H9 (cell line): ENCODE measurements at regions not wholly inside any gene's neighbourhood (a gene's known extent, or its start where the extent isn't known, plus 50 kb on each side); places are given as distances from the start of the nearest gene placed in this dataset.

ENCODE experiments used
- DNase-seq: peaks from one replicate; pipeline ENCODE4 v3.0.0-alpha.2; 2017
- H2AFZ ChIP-seq: one replicate; pipeline ENCODE4 v1.6.1; 2013; ENCODE audit warnings: mild to moderate bottlenecking, low read length, control low read depth, moderate library complexity
- H2AK5ac ChIP-seq: 2 replicates; pipeline ENCODE4 v1.6.1; 2013; ENCODE audit warnings: low read length, control low read depth, mixed read lengths; ENCODE audit not compliant: insufficient read length
- H2BK120ac ChIP-seq: one replicate; pipeline ENCODE4 v1.6.1; 2013; ENCODE audit warnings: low read depth, mild to moderate bottlenecking, low read length, control low read depth, inconsistent platforms; ENCODE audit not compliant: poor library complexity, severe bottlenecking
- H2BK12ac ChIP-seq: 2 replicates; pipeline ENCODE4 v1.6.1; 2013; ENCODE audit warnings: low read length, control low read depth, mixed read lengths, low read depth; ENCODE audit not compliant: insufficient read length
- H2BK15ac ChIP-seq: 2 replicates; pipeline ENCODE4 v1.6.1; 2013; ENCODE audit warnings: low read depth, low read length, control low read depth
- H2BK20ac ChIP-seq: one replicate; pipeline ENCODE4 v1.6.1; 2013; ENCODE audit warnings: low read depth, mild to moderate bottlenecking, low read length, control low read depth, inconsistent platforms; ENCODE audit not compliant: poor library complexity, severe bottlenecking
- H2BK5ac ChIP-seq: 2 replicates; pipeline ENCODE4 v1.6.1; 2013; ENCODE audit warnings: low read length, control low read depth, mixed read lengths; ENCODE audit not compliant: insufficient read length
- H3K14ac ChIP-seq: 2 replicates; pipeline ENCODE4 v1.6.1; 2013; ENCODE audit warnings: low read length, control low read depth; ENCODE audit not compliant: insufficient read depth
- H3K18ac ChIP-seq: 2 replicates; pipeline ENCODE4 v1.6.1; 2013; ENCODE audit warnings: low read depth, mild to moderate bottlenecking, mixed read lengths, low read length, control low read depth; ENCODE audit not compliant: insufficient read length
- H3K23ac ChIP-seq: 2 replicates; pipeline ENCODE4 v1.6.1; 2013; ENCODE audit warnings: low read length, control low read depth, mixed read lengths, low read depth; ENCODE audit not compliant: insufficient read length
- H3K23me2 ChIP-seq: 2 replicates; pipeline ENCODE4 v1.6.1; 2013; ENCODE audit warnings: low read depth, mild to moderate bottlenecking, mixed read lengths, low read length, control low read depth; ENCODE audit not compliant: insufficient read length, poor library complexity, severe bottlenecking
- H3K27ac ChIP-seq: 2 replicates; pipeline ENCODE4 v1.5.1; 2013; ENCODE audit warnings: low read length, control low read depth, mixed read lengths, low read depth; ENCODE audit not compliant: insufficient read length
- H3K27me3 ChIP-seq: 2 replicates; pipeline ENCODE4 v1.6.1; 2013; ENCODE audit warnings: low read length, control low read depth, inconsistent platforms; ENCODE audit not compliant: insufficient read depth
- H3K4ac ChIP-seq: 2 replicates; pipeline ENCODE4 v1.6.1; 2013; ENCODE audit warnings: low read depth, mild to moderate bottlenecking, control low read depth, inconsistent platforms, low read length, moderate library complexity
- H3K4me1 ChIP-seq: 2 replicates; pipeline ENCODE4 v1.6.1; 2013; ENCODE audit warnings: low read length, control low read depth, inconsistent platforms; ENCODE audit not compliant: insufficient read depth
- H3K4me2 ChIP-seq: 2 replicates; pipeline ENCODE4 v1.6.1; 2013; ENCODE audit warnings: low read length, control low read depth, mixed read lengths; ENCODE audit not compliant: insufficient read length, insufficient read depth
- H3K56ac ChIP-seq: 2 replicates; pipeline ENCODE4 v1.6.1; 2013; ENCODE audit warnings: low read depth, mild to moderate bottlenecking, mixed read lengths, low read length, control low read depth; ENCODE audit not compliant: insufficient read length
- H3K79me1 ChIP-seq: 2 replicates; pipeline ENCODE4 v1.6.1; 2013; ENCODE audit warnings: low read depth, mild to moderate bottlenecking, moderate library complexity, low read length, control low read depth, inconsistent platforms; ENCODE audit not compliant: insufficient read depth, poor library complexity, severe bottlenecking
- H3K79me2 ChIP-seq: 2 replicates; pipeline ENCODE4 v1.6.1; 2013; ENCODE audit warnings: low read length, control low read depth, inconsistent platforms; ENCODE audit not compliant: insufficient read depth
- H3K9ac ChIP-seq: 2 replicates; pipeline ENCODE4 v1.6.1; 2013; ENCODE audit warnings: low read length, control low read depth, mixed read lengths; ENCODE audit not compliant: insufficient read length; ENCODE audit errors: extremely low read depth
- H3K9me3 ChIP-seq: one replicate; pipeline ENCODE4 v1.6.1; 2013; ENCODE audit warnings: low read depth, low read length, inconsistent platforms; ENCODE audit not compliant: control insufficient read depth
- H3T11ph ChIP-seq: one replicate; pipeline ENCODE4 v1.6.1; 2013; ENCODE audit warnings: mild to moderate bottlenecking, low read length, control low read depth, inconsistent platforms
- H4K20me1 ChIP-seq: one replicate; pipeline ENCODE4 v1.6.1; 2013; ENCODE audit not compliant: control insufficient read depth, insufficient read length, insufficient read depth
- H4K5ac ChIP-seq: 2 replicates; pipeline ENCODE4 v1.6.1; 2013; ENCODE audit warnings: low read depth, mild to moderate bottlenecking, mixed read lengths, low read length, control low read depth; ENCODE audit not compliant: insufficient read length
- H4K8ac ChIP-seq: replicated peaks from 2 replicates; pipeline ENCODE4 v1.6.1; 2013; ENCODE audit warnings: low read length, control low read depth, mixed read lengths, low read depth; ENCODE audit not compliant: insufficient read length
- H4K91ac ChIP-seq: 2 replicates; pipeline ENCODE4 v1.6.1; 2013; ENCODE audit warnings: low read depth, mild to moderate bottlenecking, moderate library complexity, mixed read lengths, low read length, control low read depth; ENCODE audit not compliant: insufficient read length
- H3K27ac Mint-ChIP-seq, 3 experiments: 2 replicates in 2 of 3; 3 replicates in 1 of 3; pipeline ENCODE4 v1.8.0; 2020 to 2021; ENCODE audit warnings: mixed read lengths in 3 of 3, mild to moderate bottlenecking in 1 of 3, moderate library complexity in 1 of 3
- H3K27me3 Mint-ChIP-seq: 2 replicates; pipeline ENCODE4 v1.8.0; 2021; ENCODE audit warnings: low read depth, mild to moderate bottlenecking, moderate library complexity, mixed read lengths
- H3K36me3 Mint-ChIP-seq, 3 experiments: 2 replicates in 2 of 3; 3 replicates in 1 of 3; pipeline ENCODE4 v1.8.0; 2020 to 2021; ENCODE audit warnings: low read depth in 3 of 3, mixed read lengths in 3 of 3; ENCODE audit not compliant: insufficient read depth in 1 of 3
- H3K4me1 Mint-ChIP-seq, 2 experiments: 2 replicates each; pipeline ENCODE4 v1.8.0; 2020; ENCODE audit warnings: mixed read lengths in 2 of 2
- H3K4me3 Mint-ChIP-seq, 2 experiments: 2 replicates in 1 of 2; 3 replicates in 1 of 2; pipeline ENCODE4 v1.8.0; 2020 to 2021; ENCODE audit warnings: mild to moderate bottlenecking in 2 of 2, mixed read lengths in 2 of 2, moderate library complexity in 1 of 2
- H3K9me3 Mint-ChIP-seq, 2 experiments: 2 replicates in 1 of 2; 3 replicates in 1 of 2; pipeline ENCODE4 v1.8.0; 2020; ENCODE audit warnings: mild to moderate bottlenecking in 2 of 2, mixed read lengths in 2 of 2, moderate library complexity in 1 of 2
- WGBS: extraction: QIAGEN DNeasy Blood & Tissue Kit; methylation state at CpG from one replicate; pipeline ENCODE4 v1.1.7; 2013; ENCODE audit warnings: missing lambda C conversion rate, low lambda C conversion rate, mixed read lengths; ENCODE audit not compliant: insufficient read length; ENCODE audit errors: extremely low coverage; 5-methylcytosine and 5-hydroxymethylcytosine counted together
- TF ChIP-seq, protein P1 (sequence below): fragments of 200-600 bp; sonication (generic); conservative IDR thresholded peaks from 3 replicates; pipeline ENCODE4 v1.8.0; 2021; ENCODE audit warnings: antibody characterized with exemption, mild to moderate bottlenecking

- Histone ChIP-seq H3K79me2 (no peaks in the 10 kb centered on the region), H3K4me1 (no peaks in the 10 kb centered on the region), H3K23ac (no peak overlapping the region), H3K27me3 (no peaks in the 10 kb centered on the region), H3K23me2 (no peaks in the 10 kb centered on the region), H3K9me3 (peaks cover 19% of the 10 kb centered on the region), H3T11ph (no peak overlapping the region), H2BK5ac (no peak overlapping the region), H4K20me1 (no peaks in the 10 kb centered on the region), H3K9ac (no peak overlapping the region), H4K91ac (no peak overlapping the region), H3K56ac (no peak overlapping the region), H3K14ac (no peak overlapping the region), H4K8ac (no peak overlapping the region), H3K4me2 (no peak overlapping the region), H3K18ac (no peak overlapping the region), H2BK120ac (no peak overlapping the region), H3K4ac (no peak overlapping the region), H2AK5ac (no peak overlapping the region), H4K5ac (no peak overlapping the region), H3K79me1 (no peaks in the 10 kb centered on the region), H2BK12ac (no peak overlapping the region), H2BK20ac (no peak overlapping the region), H2BK15ac (no peak overlapping the region), H3K27ac (no peak overlapping the region), H2AFZ (no peak overlapping the region)
- TF ChIP-seq, protein P1, sequence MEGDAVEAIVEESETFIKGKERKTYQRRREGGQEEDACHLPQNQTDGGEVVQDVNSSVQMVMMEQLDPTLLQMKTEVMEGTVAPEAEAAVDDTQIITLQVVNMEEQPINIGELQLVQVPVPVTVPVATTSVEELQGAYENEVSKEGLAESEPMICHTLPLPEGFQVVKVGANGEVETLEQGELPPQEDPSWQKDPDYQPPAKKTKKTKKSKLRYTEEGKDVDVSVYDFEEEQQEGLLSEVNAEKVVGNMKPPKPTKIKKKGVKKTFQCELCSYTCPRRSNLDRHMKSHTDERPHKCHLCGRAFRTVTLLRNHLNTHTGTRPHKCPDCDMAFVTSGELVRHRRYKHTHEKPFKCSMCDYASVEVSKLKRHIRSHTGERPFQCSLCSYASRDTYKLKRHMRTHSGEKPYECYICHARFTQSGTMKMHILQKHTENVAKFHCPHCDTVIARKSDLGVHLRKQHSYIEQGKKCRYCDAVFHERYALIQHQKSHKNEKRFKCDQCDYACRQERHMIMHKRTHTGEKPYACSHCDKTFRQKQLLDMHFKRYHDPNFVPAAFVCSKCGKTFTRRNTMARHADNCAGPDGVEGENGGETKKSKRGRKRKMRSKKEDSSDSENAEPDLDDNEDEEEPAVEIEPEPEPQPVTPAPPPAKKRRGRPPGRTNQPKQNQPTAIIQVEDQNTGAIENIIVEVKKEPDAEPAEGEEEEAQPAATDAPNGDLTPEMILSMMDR, result no peak
- no peak for DNase-seq
- Mint-ChIP-seq H3K27me3 (no peaks in the 10 kb centered on the region; the same call in 1 of the 2 replicates), H3K27ac (no peak overlapping the region), H3K4me3 (no peak overlapping the region), H3K36me3 (peaks cover 0 to 4% (median 0%) of the 10 kb centered on the region in 3 experiments; a peak in 3 of 7 replicates), H3K4me1 (no peaks in the 10 kb centered on the region), H3K9me3 (peaks cover 50 to 55% of the 10 kb centered on the region in 2 experiments)
- no CpG with 5 or more reads among the region's 3 CpGs for WGBS
These were observed 136.2 kb upstream of the RPS6KA3 start for GRCh38 chrX:20402956-20403355.
